ENCODE measurements at regions not wholly inside any gene's neighbourhood (a gene's known extent, or its start where the extent isn't known, plus 50 kb on each side); places are given as distances from the start of the nearest gene placed in this dataset.
"Not testable (repeated sequence)": the region's sequence is repeated elsewhere in the genome, so short reads cannot be mapped to it uniquely, and the experiment has no call there.

DNA sequence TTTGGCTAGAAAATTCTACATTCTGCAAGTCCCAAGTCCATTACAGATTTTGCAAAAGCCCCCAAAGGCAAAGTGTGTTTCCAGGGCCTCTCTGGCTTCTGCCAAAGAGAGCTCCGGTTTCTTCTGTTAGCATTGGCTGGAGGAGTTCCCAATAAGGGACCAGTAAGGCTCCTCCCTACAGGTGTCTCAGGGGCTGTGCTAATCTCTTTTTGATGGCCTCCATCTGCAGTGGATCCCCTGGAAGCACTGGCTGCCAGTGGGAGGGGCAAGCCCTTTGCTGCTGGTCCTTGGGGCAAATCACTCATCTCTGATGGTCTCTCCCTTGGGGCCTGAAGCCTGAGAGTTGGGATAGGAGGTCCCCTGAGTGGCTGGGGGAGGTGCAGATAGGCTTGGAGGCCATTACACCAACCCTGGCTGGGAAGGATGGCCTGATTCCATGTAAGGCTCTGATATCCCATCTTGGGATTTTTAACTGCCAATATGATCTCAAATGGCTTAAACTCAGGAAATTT lies 89.1 kb upstream of the USP24 start:
- DNase-seq (ENCODE audit: low spot score): no peak

DNA sequence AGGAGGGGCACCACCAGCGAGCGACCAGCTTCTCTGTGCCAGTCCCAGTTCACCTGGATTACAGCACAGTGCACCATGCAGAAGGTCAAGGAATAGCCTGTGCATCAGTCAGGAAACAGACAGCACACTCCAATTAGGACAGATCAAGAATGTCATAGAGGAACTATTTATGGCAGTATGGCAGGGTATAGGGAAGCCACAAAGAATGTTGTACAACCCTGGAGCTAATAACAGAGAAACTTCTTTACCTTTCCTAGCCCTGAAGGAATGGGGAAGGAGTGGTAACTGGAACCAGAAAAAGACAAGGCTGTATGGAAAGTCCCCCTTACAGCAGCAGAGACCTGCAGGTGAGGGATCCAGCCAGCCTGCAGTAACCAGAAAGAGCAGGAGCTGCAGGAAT lies 87.8 kb upstream of the USP24 start:
- DNase-seq (ENCODE audit: low spot score): no peak

DNA sequence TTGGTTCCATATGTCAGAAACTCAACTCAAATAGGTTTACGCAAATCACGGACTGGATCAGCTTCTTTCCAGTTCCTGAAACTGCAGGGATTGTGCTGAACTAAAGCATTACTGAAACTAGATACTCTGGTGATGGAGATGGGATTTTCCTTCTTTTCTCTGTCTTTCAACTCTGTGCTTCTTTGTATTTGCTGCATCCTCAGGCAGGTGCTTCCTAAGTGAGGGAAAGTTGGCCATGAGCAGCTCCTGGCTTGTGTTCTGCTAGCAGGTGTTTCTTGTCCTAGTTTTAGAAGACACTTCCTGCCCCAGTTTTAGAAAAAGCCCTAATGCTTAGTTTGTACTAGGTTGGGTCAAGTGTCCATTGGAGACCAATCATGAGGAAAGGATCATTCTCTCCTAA lies 86.7 kb upstream of the USP24 start:
- no peak for DNase-seq (ENCODE audit: low spot score)

DNA sequence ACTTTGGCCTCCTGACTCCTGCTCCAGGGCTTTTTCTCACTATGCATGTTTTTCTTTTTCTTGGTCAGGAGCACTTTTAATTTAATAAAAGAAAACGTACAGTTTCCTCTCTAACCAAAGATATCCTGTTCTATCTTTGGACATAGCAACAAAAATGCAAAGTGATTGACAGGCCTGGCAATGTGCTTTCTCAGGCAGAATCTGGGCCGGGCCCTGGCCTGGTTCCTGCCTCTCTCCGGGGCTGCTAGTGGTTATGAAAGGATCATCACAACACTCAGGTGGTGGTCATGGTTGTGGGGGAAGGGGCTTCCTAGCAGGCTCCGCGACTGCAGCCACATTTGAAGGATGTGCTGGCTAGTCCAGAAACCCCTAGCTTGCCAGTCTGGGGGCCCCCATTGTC lies 85.8 kb upstream of the USP24 start:
- DNase-seq (ENCODE audit: low spot score): no peak

DNA sequence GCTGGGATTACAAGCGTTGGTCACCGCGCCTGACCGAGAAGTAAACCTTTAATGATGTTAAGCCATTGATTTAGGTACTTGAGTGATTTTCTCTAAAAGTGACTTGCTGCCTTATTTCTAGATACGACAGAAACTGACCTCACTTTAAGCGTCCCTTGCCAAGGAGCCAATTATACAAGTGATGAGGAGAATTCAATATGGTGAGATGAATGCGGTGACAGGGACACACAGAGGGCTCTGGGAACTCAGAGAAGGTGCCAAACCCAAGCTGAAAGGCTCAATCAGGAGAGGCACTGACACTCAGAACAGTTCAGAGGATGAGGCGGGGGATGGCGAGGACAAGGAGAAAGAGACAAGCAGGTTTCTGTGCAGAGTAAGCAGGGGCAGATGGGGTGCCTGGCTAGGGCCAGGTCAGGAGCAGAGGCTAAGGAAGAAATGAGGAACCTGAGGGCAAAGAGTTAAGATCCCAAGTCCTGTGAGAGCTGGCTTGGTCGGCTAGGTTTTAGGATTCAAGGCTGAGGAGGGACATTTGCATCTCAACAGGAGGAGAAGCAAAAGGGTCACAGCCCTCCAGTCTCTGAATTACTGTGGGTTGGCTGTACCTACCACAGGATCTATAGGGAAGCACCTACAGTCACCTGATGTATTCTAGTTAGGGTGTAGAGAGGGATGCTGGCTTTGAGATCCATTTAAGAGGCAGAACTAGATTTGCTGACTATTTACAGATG lies 83.2 kb upstream of the USP24 start:
- DNase-seq (ENCODE audit: low spot score): no peak

DNA sequence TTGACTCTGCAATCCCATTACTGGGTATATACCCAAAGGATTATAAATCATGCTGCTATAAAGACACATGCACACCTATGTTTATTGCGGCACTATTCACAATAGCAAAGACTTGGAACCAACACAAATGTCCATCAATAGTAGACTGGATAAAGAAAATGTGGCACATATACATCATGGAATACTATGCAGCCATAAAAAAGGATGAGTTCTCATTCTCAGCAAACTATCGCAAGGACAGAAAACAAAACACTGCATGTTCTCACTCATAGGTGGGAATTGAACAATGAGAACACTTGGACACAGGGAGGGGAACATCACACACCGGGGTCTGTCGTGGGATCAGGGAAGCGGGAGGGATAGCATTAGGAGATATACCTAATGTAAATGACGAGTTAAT lies 81.1 kb upstream of the USP24 start:
- DNase-seq (ENCODE audit: low spot score): not testable (repeated sequence)

DNA sequence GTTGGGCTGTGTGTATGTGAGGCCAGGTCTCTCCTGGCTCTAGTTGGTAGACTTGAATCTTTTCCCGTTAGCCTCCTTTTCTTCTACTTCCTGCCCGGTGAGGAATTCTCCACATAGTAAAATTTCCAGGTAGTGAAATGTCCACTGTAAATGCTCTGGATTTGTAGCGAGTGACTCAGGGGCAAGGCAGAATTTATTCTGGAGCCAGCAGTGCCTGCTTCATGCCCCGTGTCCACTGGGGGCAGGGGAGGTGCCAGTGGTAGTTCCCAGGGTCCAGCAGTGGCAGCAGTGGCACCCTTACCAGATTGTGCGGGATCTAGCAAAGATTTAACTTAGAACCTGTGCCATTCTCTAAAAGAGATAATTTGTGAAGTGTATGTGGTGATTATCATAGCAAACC lies 74.5 kb upstream of the USP24 start:
- no peak for DNase-seq (ENCODE audit: low spot score)

DNA sequence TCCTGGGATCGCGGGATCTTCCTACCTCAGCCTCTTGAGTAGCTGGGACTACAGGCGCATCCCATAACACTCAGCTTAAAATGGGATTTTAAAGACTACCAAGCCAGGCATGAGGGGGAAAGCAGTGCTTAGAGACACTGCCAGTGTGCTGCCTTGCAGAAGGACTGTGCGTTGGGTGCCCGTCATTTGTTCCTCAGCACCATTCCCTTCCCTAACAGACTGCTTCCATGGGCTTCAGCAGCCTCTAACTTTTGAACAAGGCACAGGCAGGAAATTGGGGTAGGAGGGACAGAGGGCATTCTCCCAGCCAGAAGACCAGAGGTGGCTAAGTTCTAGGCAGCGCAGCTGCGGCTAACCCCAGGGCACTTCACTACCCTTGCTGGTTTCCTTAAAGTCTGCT lies 73.9 kb upstream of the USP24 start:
- no peak for DNase-seq (ENCODE audit: low spot score)

DNA sequence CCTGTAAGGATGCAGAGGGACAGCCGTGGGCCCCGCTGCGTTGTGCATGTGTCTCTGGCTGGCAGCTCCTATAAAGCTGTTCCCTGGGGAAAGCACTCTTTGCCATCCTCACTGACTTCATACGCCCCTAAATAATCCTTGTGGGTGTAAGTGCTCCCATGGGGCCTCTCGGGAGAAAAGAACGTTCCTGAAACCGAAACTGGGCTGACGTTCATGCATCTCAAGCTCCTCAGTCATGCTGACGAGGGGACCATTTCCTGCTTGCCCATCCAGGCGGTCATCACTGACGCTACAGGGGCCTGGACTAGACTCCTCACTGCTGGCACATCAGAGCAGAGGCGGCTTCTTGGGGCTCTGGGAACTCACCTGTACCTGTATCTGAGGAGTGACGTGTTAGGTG lies 73.1 kb upstream of the USP24 start:
- no peak for DNase-seq (ENCODE audit: low spot score)

DNA sequence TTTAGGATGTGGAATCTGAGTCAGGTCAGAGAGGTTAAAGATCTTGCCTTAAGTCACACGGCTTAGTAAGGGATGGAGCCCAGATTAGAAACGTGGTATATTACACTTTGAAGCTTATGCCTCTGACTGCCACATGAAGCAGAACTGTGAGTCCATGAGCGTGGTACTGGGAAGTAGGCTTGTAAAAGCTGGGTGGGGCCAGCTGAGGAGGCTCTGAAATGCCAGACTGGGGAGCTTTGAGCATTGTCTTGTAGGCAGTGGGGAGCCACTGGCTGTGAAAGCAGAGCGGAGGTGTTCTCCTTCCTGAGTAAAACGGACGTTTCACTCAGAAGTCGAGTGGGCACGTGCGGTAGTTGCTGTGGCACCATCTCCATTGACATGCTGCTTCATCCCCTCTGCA lies 72.6 kb upstream of the USP24 start:
- no peak for DNase-seq (ENCODE audit: low spot score)

DNA sequence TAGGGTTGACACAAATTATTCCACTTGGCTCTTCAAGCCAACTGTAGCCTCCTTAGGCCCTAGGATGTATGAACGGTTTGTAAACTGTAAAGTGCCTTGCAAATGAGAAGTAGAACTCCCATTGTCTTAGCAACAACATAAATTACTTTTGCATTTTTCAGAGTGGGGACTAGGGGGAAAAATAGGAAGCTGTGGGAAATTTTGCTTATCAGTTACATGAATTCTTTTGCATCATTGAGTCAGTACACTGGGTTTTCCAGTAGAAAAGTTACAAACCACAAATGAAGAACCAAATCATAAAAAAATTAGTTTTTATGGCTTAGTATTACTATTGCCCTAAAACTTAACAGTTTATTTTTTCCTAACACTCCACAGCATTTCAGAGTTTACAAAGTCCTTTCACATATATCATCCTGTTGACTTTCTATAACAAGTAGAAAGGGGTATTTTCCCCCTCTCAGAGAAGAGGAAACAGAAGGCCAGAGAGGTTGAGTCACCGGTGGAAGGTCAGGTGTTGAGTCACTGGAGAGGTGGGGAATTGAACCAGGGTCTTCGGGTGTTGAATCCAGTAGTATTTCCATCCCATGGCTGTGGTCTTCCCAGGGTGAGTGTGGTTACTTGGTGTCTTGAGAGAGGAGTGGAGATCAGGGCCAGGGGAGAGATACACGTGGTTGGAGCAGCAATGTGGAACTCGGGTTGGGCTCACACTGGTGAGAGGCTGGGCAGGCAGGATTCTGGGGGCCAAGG lies 71.9 kb upstream of the USP24 start:
- DNase-seq (ENCODE audit: low spot score): no peak

DNA sequence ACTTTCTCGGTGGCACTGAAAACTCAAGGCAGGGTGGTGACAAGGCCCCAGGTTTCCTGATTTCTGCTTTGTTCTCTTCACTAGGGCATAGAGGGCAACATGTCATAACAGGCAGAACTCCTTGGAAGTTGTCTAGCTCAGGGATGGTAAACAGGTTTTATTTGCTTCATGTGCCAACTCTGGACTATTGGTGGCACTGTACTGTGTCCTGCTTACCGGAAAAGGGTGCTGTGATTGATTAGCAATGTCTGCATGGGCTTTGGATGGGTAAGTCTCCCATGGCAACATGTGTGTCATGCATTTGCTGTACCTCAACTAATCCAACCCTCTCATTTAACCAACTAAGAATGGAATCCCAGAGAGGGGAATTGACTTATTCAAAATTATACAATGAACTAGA lies 70.7 kb upstream of the USP24 start:
- DNase-seq (ENCODE audit: low spot score): no peak

DNA sequence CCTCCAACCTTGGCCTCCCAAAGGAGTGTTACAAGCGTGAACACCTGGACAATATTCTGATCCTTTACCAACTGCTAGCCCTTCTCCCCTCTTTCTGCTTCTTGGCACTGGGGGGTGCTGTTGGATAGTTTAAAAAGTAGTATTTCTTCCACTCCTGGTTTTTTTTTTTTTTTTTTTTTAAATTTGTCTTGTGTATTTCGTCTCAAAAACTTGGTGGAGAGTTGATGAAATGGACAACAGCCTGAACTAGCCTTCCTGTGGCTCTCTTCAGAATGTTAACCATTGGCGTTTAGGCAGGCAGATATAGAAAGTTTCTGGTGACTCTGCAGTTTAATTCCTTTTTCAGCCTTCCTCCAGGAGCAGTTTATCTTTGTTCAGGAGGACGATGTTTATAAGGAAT lies 69.7 kb upstream of the USP24 start:
- peak; percentile 63 for DNase-seq (ENCODE audit: low spot score)

DNA sequence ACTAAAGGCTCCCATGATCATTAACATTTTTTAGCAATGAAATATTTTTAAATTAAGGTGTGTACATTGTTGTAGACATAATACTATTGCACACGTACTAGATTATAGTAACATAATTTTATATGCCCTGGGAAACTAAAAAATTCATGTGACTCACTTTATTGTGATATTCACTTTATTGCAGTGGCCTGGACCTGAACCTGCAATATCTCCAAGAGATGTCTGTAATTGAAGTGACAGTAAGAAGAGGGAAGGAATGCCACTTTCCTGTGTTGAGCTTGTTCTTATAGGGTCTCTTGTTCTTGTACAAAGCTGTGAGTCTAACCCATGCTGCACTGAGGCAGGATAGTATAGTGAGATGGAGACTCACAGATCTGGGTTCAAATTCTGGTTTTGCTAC lies 66.9 kb upstream of the USP24 start:
- no peak for DNase-seq (ENCODE audit: low spot score)

DNA sequence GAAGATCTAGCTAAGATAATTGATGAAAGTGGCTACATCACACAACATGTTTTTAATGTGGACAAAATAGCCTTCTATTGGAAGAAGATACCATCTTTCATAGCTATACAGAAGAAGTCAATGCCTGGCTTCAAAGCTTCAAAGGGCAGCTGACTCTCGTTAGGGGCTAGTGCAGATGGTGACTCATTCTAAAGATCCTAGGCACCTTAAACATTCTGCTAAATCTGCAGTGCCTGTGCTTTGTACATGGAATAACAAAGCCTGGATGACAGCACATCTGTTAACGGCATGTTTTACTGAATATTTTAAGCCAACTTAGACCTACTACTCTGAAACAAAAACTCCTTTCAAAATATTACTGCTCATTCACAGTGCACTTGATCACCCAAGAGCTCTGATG lies 65.6 kb upstream of the USP24 start:
- DNase-seq (ENCODE audit: low spot score): no peak

DNA sequence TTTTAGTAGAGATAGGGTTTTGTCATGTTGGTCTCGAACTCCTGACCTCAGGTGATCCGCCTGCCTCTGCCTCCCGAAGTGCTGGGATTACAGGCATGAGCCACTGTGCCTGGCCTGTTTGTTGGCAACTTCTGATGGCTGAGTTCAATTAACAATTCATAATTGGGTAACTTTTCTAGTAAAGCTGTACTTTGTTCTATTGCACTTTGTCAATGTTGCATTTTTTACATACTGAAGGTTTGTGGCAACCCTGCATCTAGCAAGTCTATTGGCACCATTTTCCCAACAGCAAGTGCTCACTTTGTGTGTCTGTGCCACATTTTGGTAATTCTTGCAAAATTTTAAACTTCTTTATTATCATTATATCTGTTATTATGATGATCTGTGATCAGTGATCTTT lies 64.5 kb upstream of the USP24 start:
- DNase-seq (ENCODE audit: low spot score): no peak

DNA sequence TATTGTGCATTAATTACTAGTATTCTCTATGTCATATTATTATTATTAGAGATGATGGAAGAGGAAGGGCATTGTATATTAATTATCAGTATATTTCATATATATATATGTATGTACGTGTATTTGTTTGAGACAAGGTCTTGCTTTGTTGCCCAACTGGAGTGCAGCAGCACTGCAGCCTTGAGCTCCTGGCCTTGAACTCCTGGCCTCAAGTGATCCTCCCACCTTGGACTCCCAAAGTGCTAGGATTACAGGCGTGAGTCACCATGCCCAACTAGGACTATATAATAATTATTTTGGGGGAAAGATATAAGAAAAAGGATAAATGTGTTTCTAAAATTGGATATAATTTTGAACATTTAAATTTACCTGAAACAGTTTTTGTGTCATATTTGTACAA lies 63.2 kb upstream of the USP24 start:
- no peak for DNase-seq (ENCODE audit: low spot score)

DNA sequence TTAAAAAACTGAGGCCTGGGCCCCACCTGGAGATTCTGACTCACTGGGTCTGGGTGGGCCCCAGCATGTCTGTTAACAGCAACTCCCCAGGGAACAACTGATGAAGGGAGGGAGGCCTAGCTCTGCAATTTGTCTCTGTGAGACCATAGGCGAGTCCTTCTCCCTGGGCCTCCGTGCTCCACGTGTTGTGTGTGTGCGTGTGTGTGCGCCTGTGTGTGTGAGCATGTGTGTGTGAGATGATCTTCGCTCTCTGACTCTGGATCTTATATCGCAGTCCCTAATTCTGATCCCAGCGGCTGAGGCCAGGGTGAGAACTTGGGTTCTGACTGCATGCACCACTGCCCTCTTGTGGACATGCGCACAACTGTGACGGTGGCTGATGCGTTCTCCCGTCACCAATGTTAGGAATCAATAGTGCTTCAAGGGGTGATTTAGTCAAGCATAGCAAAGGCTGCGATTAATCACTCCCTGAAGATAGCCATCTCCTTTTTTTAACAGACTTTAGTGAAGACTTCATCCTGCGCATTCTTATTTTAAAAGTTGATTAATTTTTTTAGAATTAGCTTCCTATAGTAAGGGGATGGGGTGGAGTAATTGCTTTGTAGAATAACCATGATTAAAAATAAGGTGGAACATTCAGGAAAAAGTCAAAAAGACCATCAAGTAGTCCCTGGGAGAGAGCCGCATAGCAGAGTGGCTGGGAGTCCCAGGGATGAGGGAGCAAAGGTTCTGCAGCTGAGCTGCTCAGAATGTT lies 62.4 kb upstream of the USP24 start:
- DNase-seq (ENCODE audit: low spot score): peak; percentile 72

DNA sequence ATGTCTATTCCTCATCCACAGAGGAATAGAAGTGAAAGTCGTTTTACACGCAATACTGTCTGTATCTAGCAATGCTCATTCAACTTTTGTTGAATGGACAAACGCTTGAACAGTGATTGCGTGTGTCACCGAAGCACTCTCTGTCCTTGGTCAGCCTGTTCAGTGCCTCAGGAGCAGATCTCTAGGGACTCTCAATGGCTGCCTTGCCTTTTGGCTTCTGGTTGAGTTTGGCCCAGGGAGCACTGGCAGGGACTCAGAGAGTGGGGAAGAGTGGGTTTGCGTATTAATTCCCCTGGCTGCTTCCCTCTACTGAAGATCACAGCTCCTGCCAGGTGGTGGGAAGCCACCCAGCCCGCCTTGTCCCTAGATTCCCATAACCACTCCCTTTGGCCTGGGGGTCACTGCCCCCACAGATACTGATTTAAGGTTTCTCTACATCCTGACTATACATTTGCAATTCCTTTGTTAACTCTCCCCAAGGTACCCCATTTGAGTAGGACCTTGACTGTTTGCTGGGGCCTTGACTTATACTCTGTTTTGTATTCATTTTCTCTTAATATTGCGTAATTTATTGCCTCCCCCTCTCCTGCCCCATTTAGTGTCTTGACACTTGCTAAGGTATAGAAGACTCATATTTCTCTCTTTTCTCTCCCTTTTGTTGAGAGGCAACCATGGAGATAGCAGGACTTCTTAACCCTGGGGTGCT lies 61.7 kb upstream of the USP24 start:
- peak; percentile 44 for DNase-seq (ENCODE audit: low spot score)

DNA sequence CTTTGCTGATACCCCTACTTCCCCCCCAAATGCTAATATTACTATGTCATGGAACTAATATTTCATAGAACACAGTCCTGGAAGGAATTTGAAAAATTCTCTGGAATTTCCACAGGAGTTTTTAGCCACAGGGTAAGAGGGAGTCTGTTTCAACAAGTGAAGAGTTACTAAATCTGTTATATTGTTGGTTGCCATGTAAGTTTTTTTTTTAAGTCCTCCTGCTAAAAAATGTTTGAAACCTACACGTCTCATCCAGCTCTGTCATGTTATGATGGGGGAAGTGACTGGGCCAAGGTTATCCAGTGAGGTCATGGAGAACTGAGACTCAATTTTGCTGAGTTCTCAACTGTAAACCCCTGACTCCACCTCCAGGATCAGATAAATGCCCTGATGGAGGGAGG lies 60.8 kb upstream of the USP24 start:
- no peak for DNase-seq (ENCODE audit: low spot score)

DNA sequence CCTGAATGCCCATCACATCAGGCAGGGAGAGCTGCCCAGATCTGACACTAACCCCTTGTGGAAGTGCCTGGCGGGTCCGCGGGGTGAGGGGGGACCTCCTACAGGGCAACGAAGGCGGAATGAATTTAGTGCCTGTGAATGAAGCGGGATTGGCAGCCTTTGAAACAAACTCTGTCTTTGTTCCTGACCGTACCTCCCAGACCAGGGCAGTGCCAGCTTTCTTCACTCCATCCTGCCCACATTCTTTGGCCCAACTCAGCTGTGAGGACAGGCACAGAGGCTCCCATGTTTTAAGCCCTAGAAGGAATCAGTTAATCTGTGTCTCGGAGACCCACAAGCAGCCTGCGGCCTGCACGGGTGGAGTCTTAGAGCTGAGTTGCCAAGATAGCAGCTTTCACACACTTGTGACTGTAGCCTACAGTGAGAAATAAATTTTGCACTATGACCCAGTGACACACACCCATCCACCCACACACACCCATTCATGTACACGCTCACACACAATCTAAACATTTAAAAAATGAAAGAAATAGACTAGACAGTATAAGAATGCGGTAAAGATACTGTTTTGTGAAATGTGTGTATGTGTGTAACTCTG lies 60.1 kb upstream of the USP24 start:
- DNase-seq (ENCODE audit: low spot score): peak; percentile 60

DNA sequence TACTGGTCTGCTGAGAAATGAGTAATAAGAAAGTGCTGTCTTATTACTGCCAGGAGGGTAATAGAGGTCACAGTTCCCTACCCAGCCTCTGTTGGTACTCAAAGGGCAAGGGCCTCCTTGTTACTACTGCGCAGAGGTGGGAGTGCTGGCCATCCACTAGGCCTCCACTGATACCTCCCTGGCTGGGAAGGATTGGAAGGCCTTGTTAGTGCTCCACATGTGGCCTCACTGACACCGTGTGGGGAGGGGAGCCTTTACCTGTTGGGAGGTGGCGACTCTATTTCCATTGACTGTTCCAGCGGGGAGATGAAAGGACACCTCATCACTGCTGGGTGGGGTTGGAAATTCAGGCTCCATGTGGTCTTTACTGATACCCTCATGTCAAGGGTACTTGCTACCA lies 57.8 kb upstream of the USP24 start:
- DNase-seq (ENCODE audit: low spot score): no peak

All from globus pallidus (tissue), 1 donor.